ENCODE measurements at regions not wholly inside any gene's neighbourhood (a gene's known extent, or its start where the extent isn't known, plus 50 kb on each side); places are given as distances from the start of the nearest gene placed in this dataset.

GRCh38 chr2:10981451-10981850, 69.7 kb downstream of the KCNF1 start:
- TF ChIP-seq CTCF (IDR thresholded peaks at IDR 0.05) (no peak), POLR2A (IDR thresholded peaks at IDR 0.05) (no peak)
